ENCODE measurements at regions not wholly inside any gene's neighbourhood (a gene's known extent, or its start where the extent isn't known, plus 50 kb on each side); places are given as distances from the start of the nearest gene placed in this dataset.
"Not testable (repeated sequence)": the region's sequence is repeated elsewhere in the genome, so short reads cannot be mapped to it uniquely, and the experiment has no call there.

DNA sequence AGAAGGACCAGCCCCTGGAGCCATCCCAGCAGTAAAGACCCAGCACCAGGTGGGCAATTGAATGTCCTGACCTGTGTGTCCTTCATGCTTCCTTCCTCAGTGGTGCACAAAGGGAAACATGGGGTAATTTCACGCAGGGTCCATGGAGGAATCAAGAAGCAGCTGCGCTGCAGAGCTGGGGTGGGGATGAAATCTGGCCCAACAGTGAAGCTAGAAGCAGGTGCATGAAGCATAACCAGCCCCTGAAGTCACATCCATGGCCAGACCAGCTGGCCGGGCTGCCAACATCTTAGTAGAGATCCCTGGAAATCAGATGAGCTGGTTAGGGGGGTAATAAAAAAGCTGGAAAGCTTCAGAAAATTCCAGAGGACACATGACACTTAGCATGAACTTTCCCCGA, 646.7 kb upstream of the DEFB115 start:
- TF ChIP-seq, protein P1, sequence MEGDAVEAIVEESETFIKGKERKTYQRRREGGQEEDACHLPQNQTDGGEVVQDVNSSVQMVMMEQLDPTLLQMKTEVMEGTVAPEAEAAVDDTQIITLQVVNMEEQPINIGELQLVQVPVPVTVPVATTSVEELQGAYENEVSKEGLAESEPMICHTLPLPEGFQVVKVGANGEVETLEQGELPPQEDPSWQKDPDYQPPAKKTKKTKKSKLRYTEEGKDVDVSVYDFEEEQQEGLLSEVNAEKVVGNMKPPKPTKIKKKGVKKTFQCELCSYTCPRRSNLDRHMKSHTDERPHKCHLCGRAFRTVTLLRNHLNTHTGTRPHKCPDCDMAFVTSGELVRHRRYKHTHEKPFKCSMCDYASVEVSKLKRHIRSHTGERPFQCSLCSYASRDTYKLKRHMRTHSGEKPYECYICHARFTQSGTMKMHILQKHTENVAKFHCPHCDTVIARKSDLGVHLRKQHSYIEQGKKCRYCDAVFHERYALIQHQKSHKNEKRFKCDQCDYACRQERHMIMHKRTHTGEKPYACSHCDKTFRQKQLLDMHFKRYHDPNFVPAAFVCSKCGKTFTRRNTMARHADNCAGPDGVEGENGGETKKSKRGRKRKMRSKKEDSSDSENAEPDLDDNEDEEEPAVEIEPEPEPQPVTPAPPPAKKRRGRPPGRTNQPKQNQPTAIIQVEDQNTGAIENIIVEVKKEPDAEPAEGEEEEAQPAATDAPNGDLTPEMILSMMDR (IDR thresholded peaks at IDR 0.05; ENCODE audit: low read depth, low read length) = no peak
- no peak for DNase-seq (ENCODE audit: low read depth, low spot score)
- Histone ChIP-seq H3K4me3 (ENCODE audit: low read depth, low read length) (no peak overlapping the region), H3K27me3 (ENCODE audit: control insufficient read depth, insufficient read depth, low read length) (no peaks in the 10 kb centered on the region), H3K9me3 (ENCODE audit: control insufficient read depth, insufficient read depth, low read length) (peaks cover 49% of the 10 kb centered on the region), H3K27ac (ENCODE audit: low read depth, low read length) (no peak overlapping the region)
- ChIA-PET POLR2A (no interaction called here), CTCF (no interaction called here)

DNA sequence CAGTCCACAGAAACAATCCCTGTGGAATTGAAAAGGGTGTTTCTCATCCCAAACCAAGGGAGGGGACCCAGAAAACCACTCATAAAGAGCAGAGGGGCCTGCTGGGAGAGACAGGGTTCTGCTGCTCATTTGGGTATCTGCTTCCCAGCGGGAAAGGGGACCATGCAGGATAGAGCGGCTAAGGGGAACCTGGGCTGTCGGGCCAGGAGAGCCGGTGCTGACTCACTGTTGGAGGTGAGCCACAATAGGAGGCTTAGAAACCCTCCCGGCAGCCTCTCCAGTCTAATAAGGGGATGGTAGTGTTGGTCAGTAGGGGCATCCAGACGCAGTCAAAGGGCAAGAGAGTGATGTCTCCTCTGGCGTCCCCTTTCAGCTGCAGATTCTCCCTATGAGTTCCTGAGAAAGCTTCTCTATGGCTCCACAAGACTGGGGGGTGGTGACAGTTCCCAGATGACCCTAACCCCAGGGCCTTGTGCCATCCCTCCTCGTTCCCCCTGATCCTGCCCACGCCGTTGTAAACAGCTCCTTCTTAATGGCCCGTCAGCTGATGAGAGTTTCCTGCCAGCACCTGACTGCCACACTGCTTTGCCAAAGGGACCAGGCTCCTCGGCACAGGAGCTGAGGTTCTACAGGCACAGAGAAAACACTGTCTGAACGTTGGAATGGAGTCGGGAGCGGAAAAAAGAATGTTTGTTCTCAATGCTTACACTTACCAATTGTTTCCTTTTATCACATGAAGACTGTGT, 646.1 kb upstream of the DEFB115 start:
- CTCF ChIA-PET = no interaction called here
- Histone ChIP-seq H3K4me3 (ENCODE audit: low read depth, low read length) (no peak overlapping the region), H3K9me3 (ENCODE audit: control insufficient read depth, insufficient read depth, low read length) (peaks cover 56% of the 10 kb centered on the region), H3K27ac (ENCODE audit: low read depth, low read length) (no peak overlapping the region), H3K27me3 (ENCODE audit: control insufficient read depth, insufficient read depth, low read length) (no peaks in the 10 kb centered on the region)
- TF ChIP-seq, protein P1 (IDR thresholded peaks at IDR 0.05; ENCODE audit: low read depth, low read length) = no peak
- POLR2A ChIA-PET = no interaction called here
- no peak for DNase-seq (ENCODE audit: low read depth, low spot score)

- no peak overlapping the region for H3K27ac ChIP-seq (ENCODE audit: low read depth, low read length)
- POLR2A ChIA-PET = no interaction called here
- H3K27me3 ChIP-seq (ENCODE audit: control insufficient read depth, insufficient read depth, low read length) = no peaks in the 10 kb centered on the region
- no peak overlapping the region for H3K4me3 ChIP-seq (ENCODE audit: low read depth, low read length)
- DNase-seq (ENCODE audit: low read depth, low spot score) = no peak
- CTCF ChIA-PET = no interaction called here
- TF ChIP-seq, protein P1 (IDR thresholded peaks at IDR 0.05; ENCODE audit: low read depth, low read length) = no peak
- H3K9me3 ChIP-seq (ENCODE audit: control insufficient read depth, insufficient read depth, low read length) = peaks cover 65% of the 10 kb centered on the region
Measured at GRCh38 chr20:30612344-30612743, 645.1 kb upstream of the DEFB115 start.

DNA sequence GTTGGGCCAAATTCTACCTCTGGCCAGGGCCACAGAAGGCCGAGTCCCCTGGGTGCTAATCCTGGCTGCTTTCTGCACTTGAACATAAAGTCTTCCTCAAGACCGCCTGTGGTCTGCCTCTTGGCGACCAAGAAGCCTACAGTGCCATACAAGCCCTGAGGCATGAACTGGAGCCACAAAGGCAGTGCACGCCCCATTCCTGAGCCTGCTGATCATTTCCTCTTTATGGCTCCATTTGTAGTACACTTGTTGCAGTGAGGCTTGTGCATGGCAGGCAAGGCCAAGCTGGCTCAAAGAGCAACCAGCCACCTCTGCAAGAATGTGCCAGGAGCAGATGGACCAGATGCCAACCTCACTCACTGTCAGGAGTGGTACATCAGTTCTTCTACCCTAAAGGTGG, 636.1 kb upstream of the DEFB115 start:
- H3K4me3 ChIP-seq (ENCODE audit: low read depth, low read length); DNase-seq (ENCODE audit: low read depth, low spot score); CTCF ChIA-PET; POLR2A ChIA-PET; H3K27me3 ChIP-seq (ENCODE audit: control insufficient read depth, insufficient read depth, low read length); H3K27ac ChIP-seq (ENCODE audit: low read depth, low read length): not testable (repeated sequence)
- H3K9me3 ChIP-seq (ENCODE audit: control insufficient read depth, insufficient read depth, low read length) = peaks cover 47% of the 10 kb centered on the region

GRCh38 chr20:30624310-30624709, 633.2 kb upstream of the DEFB115 start:
- H3K27me3 ChIP-seq (ENCODE audit: control insufficient read depth, insufficient read depth, low read length); H3K4me3 ChIP-seq (ENCODE audit: low read depth, low read length); H3K27ac ChIP-seq (ENCODE audit: low read depth, low read length); CTCF ChIA-PET; DNase-seq (ENCODE audit: low read depth, low spot score); POLR2A ChIA-PET: not testable (repeated sequence)
- H3K9me3 ChIP-seq (ENCODE audit: control insufficient read depth, insufficient read depth, low read length) = peaks cover 45% of the 10 kb centered on the region

DNA sequence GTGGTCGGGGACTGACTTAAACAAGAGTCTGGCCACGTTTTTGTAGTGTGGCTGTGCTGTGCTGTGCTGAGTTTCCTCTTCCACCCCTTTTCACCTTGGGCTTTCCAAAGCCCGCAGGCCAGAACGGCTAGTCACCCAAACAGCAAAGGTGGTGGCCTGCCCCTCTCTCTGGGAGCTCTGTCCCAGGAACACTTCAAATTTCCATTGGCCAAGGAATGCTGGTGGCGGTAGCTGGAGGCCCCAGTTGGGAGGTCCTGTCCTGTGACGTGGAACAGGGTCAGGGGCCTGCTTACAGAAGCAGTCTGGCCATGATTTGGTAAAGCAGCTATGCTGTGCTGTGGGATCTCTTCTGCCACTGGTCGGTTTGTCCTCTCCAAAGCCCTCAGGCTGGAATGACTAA, 628.1 kb upstream of the DEFB115 start:
- CTCF ChIA-PET; H3K27me3 ChIP-seq (ENCODE audit: control insufficient read depth, insufficient read depth, low read length); DNase-seq (ENCODE audit: low read depth, low spot score); POLR2A ChIA-PET; H3K27ac ChIP-seq (ENCODE audit: low read depth, low read length); H3K4me3 ChIP-seq (ENCODE audit: low read depth, low read length): not testable (repeated sequence)
- peaks cover 46% of the 10 kb centered on the region for H3K9me3 ChIP-seq (ENCODE audit: control insufficient read depth, insufficient read depth, low read length)

All from AG04450 (cell line).